ENCODE measurements at regions not wholly inside any gene's neighbourhood (a gene's known extent, or its start where the extent isn't known, plus 50 kb on each side); places are given as distances from the start of the nearest gene placed in this dataset.
"Not testable (repeated sequence)": the region's sequence is repeated elsewhere in the genome, so short reads cannot be mapped to it uniquely, and the experiment has no call there.

GRCh38 chr1:146375108-146375507, 146.3 kb upstream of the NOTCH2NLA start:
- H3K4me1 ChIP-seq, result not testable (repeated sequence)

GRCh38 chr1:146369940-146370339, 141.1 kb upstream of the NOTCH2NLA start:
- not testable (repeated sequence) for H3K27me3 ChIP-seq, H3K36me3 ChIP-seq, H3K9me3 ChIP-seq, H3K4me1 ChIP-seq
- peak overlapping the region; percentile 40 for H3K4me3 ChIP-seq (ENCODE audit: low read depth, low read length)
- peak; percentile 88 for DNase-seq

More at GRCh38 chr1:146375108-146375507, 146.3 kb upstream of the NOTCH2NLA start:
- not testable (repeated sequence) for H3K9me3 ChIP-seq; H3K27me3 ChIP-seq; DNase-seq; H3K36me3 ChIP-seq; H3K4me3 ChIP-seq (ENCODE audit: low read depth, low read length)

GRCh38 chr1:146355373-146355772, 126.6 kb upstream of the NOTCH2NLA start:
- H3K4me3 ChIP-seq (ENCODE audit: low read depth, low read length), result not testable (repeated sequence)

GRCh38 chr1:146326863-146327262, 98.0 kb upstream of the NOTCH2NLA start:
- not testable (repeated sequence) for H3K4me1 ChIP-seq; H3K36me3 ChIP-seq; H3K9me3 ChIP-seq; H3K4me3 ChIP-seq (ENCODE audit: low read depth, low read length); H3K27me3 ChIP-seq; DNase-seq

More at GRCh38 chr1:146355373-146355772, 126.6 kb upstream of the NOTCH2NLA start:
- not testable (repeated sequence) for H3K27me3 ChIP-seq, H3K36me3 ChIP-seq, H3K9me3 ChIP-seq, DNase-seq, H3K4me1 ChIP-seq

GRCh38 chr1:146324463-146324862, 95.6 kb upstream of the NOTCH2NLA start:
- not testable (repeated sequence) for H3K4me3 ChIP-seq (ENCODE audit: low read depth, low read length); DNase-seq; H3K9me3 ChIP-seq

GRCh38 chr1:146323302-146323701, 94.5 kb upstream of the NOTCH2NLA start:
- H3K36me3 ChIP-seq; H3K4me3 ChIP-seq (ENCODE audit: low read depth, low read length); H3K9me3 ChIP-seq; H3K4me1 ChIP-seq; H3K27me3 ChIP-seq; DNase-seq: not testable (repeated sequence)

More at GRCh38 chr1:146324463-146324862, 95.6 kb upstream of the NOTCH2NLA start:
- not testable (repeated sequence) for H3K4me1 ChIP-seq, H3K27me3 ChIP-seq, H3K36me3 ChIP-seq

GRCh38 chr1:146322893-146323292, 94.1 kb upstream of the NOTCH2NLA start:
- not testable (repeated sequence) for H3K4me1 ChIP-seq; DNase-seq; H3K4me3 ChIP-seq (ENCODE audit: low read depth, low read length)

GRCh38 chr1:146318715-146319114, 89.9 kb upstream of the NOTCH2NLA start:
- H3K4me3 ChIP-seq (ENCODE audit: low read depth, low read length); H3K9me3 ChIP-seq; DNase-seq; H3K27me3 ChIP-seq; H3K4me1 ChIP-seq; H3K36me3 ChIP-seq: not testable (repeated sequence)

More at GRCh38 chr1:146322893-146323292, 94.1 kb upstream of the NOTCH2NLA start:
- not testable (repeated sequence) for H3K27me3 ChIP-seq, H3K9me3 ChIP-seq, H3K36me3 ChIP-seq

- H3K9me3 ChIP-seq; H3K4me1 ChIP-seq; DNase-seq; H3K27me3 ChIP-seq; H3K36me3 ChIP-seq; H3K4me3 ChIP-seq (ENCODE audit: low read depth, low read length): not testable (repeated sequence)
Measured at GRCh38 chr1:146317785-146318184, 89.0 kb upstream of the NOTCH2NLA start.

- DNase-seq; H3K4me1 ChIP-seq; H3K36me3 ChIP-seq; H3K9me3 ChIP-seq; H3K27me3 ChIP-seq; H3K4me3 ChIP-seq (ENCODE audit: low read depth, low read length): not testable (repeated sequence)
Measured at GRCh38 chr1:146314449-146315246, 85.8 kb upstream of the NOTCH2NLA start.

- H3K4me1 ChIP-seq; H3K4me3 ChIP-seq (ENCODE audit: low read depth, low read length); H3K9me3 ChIP-seq; H3K36me3 ChIP-seq; H3K27me3 ChIP-seq; DNase-seq: not testable (repeated sequence)
Measured at GRCh38 chr1:146310579-146310978, 81.8 kb upstream of the NOTCH2NLA start.

- DNase-seq; H3K36me3 ChIP-seq; H3K27me3 ChIP-seq; H3K9me3 ChIP-seq; H3K4me1 ChIP-seq; H3K4me3 ChIP-seq (ENCODE audit: low read depth, low read length): not testable (repeated sequence)
Measured at GRCh38 chr1:146309427-146309826, 80.6 kb upstream of the NOTCH2NLA start.

GRCh38 chr1:146308892-146309291, 80.1 kb upstream of the NOTCH2NLA start:
- not testable (repeated sequence) for DNase-seq, H3K9me3 ChIP-seq

GRCh38 chr1:146308152-146308551, 79.3 kb upstream of the NOTCH2NLA start:
- H3K4me1 ChIP-seq; H3K4me3 ChIP-seq (ENCODE audit: low read depth, low read length); H3K36me3 ChIP-seq; H3K9me3 ChIP-seq; H3K27me3 ChIP-seq; DNase-seq: not testable (repeated sequence)

More at GRCh38 chr1:146308892-146309291, 80.1 kb upstream of the NOTCH2NLA start:
- not testable (repeated sequence) for H3K4me3 ChIP-seq (ENCODE audit: low read depth, low read length); H3K27me3 ChIP-seq; H3K4me1 ChIP-seq; H3K36me3 ChIP-seq

- not testable (repeated sequence) for DNase-seq; H3K4me1 ChIP-seq; H3K4me3 ChIP-seq (ENCODE audit: low read depth, low read length)
Measured at GRCh38 chr1:146307632-146308031, 78.8 kb upstream of the NOTCH2NLA start.

GRCh38 chr1:146306651-146307050, 77.8 kb upstream of the NOTCH2NLA start:
- not testable (repeated sequence) for DNase-seq, H3K9me3 ChIP-seq

More at GRCh38 chr1:146307632-146308031, 78.8 kb upstream of the NOTCH2NLA start:
- H3K36me3 ChIP-seq, H3K27me3 ChIP-seq, H3K9me3 ChIP-seq: not testable (repeated sequence)

More at GRCh38 chr1:146306651-146307050, 77.8 kb upstream of the NOTCH2NLA start:
- H3K27me3 ChIP-seq; H3K36me3 ChIP-seq; H3K4me3 ChIP-seq (ENCODE audit: low read depth, low read length); H3K4me1 ChIP-seq: not testable (repeated sequence)
